Mesenchymal stem cell (in vitro differentiated cells and primary cell): ENCODE measurements at regions not wholly inside any gene's neighbourhood (a gene's known extent, or its start where the extent isn't known, plus 50 kb on each side); places are given as distances from the start of the nearest gene placed in this dataset.

Source experiments
- DNase-seq: peaks from one replicate; pipeline ENCODE4 v3.0.0-alpha.2; 2013
- H2AFZ ChIP-seq: one replicate; pipeline ENCODE4 v1.6.1; 2013; ENCODE audit warnings: low read depth, mild to moderate bottlenecking, control low read depth, inconsistent platforms, low read length, moderate library complexity
- H2AK5ac ChIP-seq: 2 replicates; pipeline ENCODE4 v1.6.1; 2013; ENCODE audit warnings: low read length, moderate library complexity, mild to moderate bottlenecking, inconsistent platforms; ENCODE audit not compliant: severe bottlenecking
- H2BK120ac ChIP-seq: one replicate; pipeline ENCODE4 v1.6.1; 2013; ENCODE audit warnings: low read depth, mild to moderate bottlenecking, inconsistent platforms, low read length, moderate library complexity
- H2BK12ac ChIP-seq, 2 experiments: one replicate each; pipeline ENCODE4 v1.6.1; 2013; ENCODE audit warnings: inconsistent platforms in 2 of 2, low read length in 2 of 2, mild to moderate bottlenecking in 2 of 2, moderate library complexity in 2 of 2, control low read depth in 1 of 2
- H2BK15ac ChIP-seq: one replicate; pipeline ENCODE4 v1.6.1; 2013; ENCODE audit warnings: mild to moderate bottlenecking, low read depth, inconsistent platforms; ENCODE audit not compliant: poor library complexity, severe bottlenecking
- H2BK5ac ChIP-seq: 2 replicates; pipeline ENCODE4 v1.6.1; 2013; ENCODE audit warnings: low read depth, mild to moderate bottlenecking, low read length, control low read depth, inconsistent platforms; ENCODE audit not compliant: poor library complexity, severe bottlenecking
- H3K14ac ChIP-seq, 2 experiments: one replicate each; pipeline ENCODE4 v1.6.1; 2013; ENCODE audit warnings: inconsistent platforms in 2 of 2, low read length in 2 of 2, control low read depth in 1 of 2, mild to moderate bottlenecking in 1 of 2, moderate library complexity in 1 of 2
- H3K18ac ChIP-seq, 2 experiments: one replicate each; pipeline ENCODE4 v1.6.1; 2013; ENCODE audit warnings: inconsistent platforms in 2 of 2, low read length in 2 of 2, control low read depth in 1 of 2, low read depth in 1 of 2, mild to moderate bottlenecking in 1 of 2
- H3K23ac ChIP-seq, 2 experiments: one replicate each; pipeline ENCODE4 v1.6.1; 2013; ENCODE audit warnings: inconsistent platforms in 2 of 2, low read length in 2 of 2, mild to moderate bottlenecking in 2 of 2, moderate library complexity in 2 of 2, control low read depth in 1 of 2
- H3K27ac ChIP-seq: 2 replicates; pipeline ENCODE4 v1.5.1; 2013; ENCODE audit warnings: mild to moderate bottlenecking, moderate library complexity, low read length, control low read depth, inconsistent platforms; ENCODE audit not compliant: poor library complexity, severe bottlenecking
- H3K27me3 ChIP-seq, 2 experiments: 2 replicates each; pipeline versions ENCODE4 v1.6.1 to v1.7.0; 2013; ENCODE audit warnings: low read length in 2 of 2, mild to moderate bottlenecking in 2 of 2, moderate library complexity in 2 of 2, control low read depth in 1 of 2, inconsistent platforms in 1 of 2; ENCODE audit not compliant: control insufficient read depth in 1 of 2, insufficient read depth in 1 of 2
- H3K36me3 ChIP-seq, 2 experiments: 2 replicates each; pipeline versions ENCODE4 v1.6.1 to v1.7.0; 2013; ENCODE audit warnings: low read length in 2 of 2, control low read depth in 1 of 2, inconsistent platforms in 1 of 2, low read depth in 1 of 2, mild to moderate bottlenecking in 1 of 2; ENCODE audit not compliant: insufficient read depth in 2 of 2, control insufficient read depth in 1 of 2
- H3K4ac ChIP-seq, 2 experiments: one replicate each; pipeline ENCODE4 v1.6.1; 2013; ENCODE audit warnings: inconsistent platforms in 2 of 2, low read length in 2 of 2, mild to moderate bottlenecking in 2 of 2, moderate library complexity in 2 of 2, control low read depth in 1 of 2, low read depth in 1 of 2
- H3K4me1 ChIP-seq: 2 replicates; pipeline ENCODE4 v1.6.1; 2013; ENCODE audit warnings: low read depth, low read length, control low read depth; ENCODE audit not compliant: control insufficient read depth, insufficient read depth
- H3K4me2 ChIP-seq: 2 replicates; pipeline ENCODE4 v1.6.1; 2013; ENCODE audit warnings: low read length, mild to moderate bottlenecking, inconsistent platforms; ENCODE audit not compliant: poor library complexity, severe bottlenecking
- H3K4me3 ChIP-seq, 2 experiments: 2 replicates each; pipeline versions ENCODE4 v1.5.1 to v1.7.0; 2013; ENCODE audit warnings: low read length in 2 of 2, mild to moderate bottlenecking in 2 of 2, control low read depth in 1 of 2, low read depth in 1 of 2; ENCODE audit not compliant: insufficient read depth in 1 of 2
- H3K79me1 ChIP-seq: replicated peaks from 2 replicates; pipeline ENCODE4 v1.6.1; 2013; ENCODE audit warnings: mild to moderate bottlenecking, control low read depth, low read length, inconsistent platforms; ENCODE audit not compliant: poor library complexity, severe bottlenecking
- H3K9ac ChIP-seq: 2 replicates; pipeline ENCODE4 v1.7.0; 2013; ENCODE audit warnings: mild to moderate bottlenecking, low read length, moderate library complexity
- H3K9me3 ChIP-seq: 2 replicates; pipeline ENCODE4 v1.7.0; 2013; ENCODE audit warnings: mild to moderate bottlenecking, low read length; ENCODE audit not compliant: control insufficient read depth
- H4K8ac ChIP-seq: one replicate; pipeline ENCODE4 v1.6.1; 2013; ENCODE audit warnings: inconsistent platforms, mild to moderate bottlenecking, low read length, moderate library complexity
- H4K91ac ChIP-seq: one replicate; pipeline ENCODE4 v1.6.1; 2013; ENCODE audit warnings: mild to moderate bottlenecking, low read length, inconsistent platforms
- WGBS: methylation state at CpG from one replicate; pipeline ENCODE4 v1.1.7; 2013; ENCODE audit warnings: mixed read lengths; 5-methylcytosine and 5-hydroxymethylcytosine counted together

DNA sequence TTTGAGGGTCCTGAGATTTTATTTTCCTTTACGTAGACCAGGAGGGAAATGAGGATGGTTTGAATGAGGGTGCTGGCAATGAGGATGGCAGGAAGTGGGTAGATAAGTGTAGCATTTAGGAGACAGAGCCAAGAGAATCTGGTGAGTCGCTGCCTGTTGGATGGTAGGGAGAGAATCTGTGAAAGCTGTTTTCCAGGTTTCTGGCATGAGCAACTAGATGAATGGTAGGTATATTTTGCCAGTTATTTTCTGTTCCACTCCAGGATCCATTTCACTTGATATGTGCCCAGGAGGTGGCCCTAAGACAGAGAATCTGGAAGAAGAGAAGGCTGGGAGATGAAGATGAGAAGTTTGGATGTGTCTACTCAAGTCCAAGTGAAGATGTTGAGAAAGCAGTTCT is 63.3 kb upstream of the VIPR2 start:
- H3K23ac ChIP-seq, result no peak overlapping the region
- no peak overlapping the region for H3K18ac ChIP-seq
- no peaks in the 10 kb centered on the region for H3K4me1 ChIP-seq
- H4K91ac ChIP-seq, result no peak overlapping the region
- H3K4me2 ChIP-seq, result no peak overlapping the region
- no peak overlapping the region for H2BK5ac ChIP-seq
- DNase-seq, result no peak
- H3K9me3 ChIP-seq, result no peaks in the 10 kb centered on the region
- H2BK15ac ChIP-seq, result no peak overlapping the region
- no peak overlapping the region for H3K9ac ChIP-seq
- H2AFZ ChIP-seq, result no peak overlapping the region
- no peaks in the 10 kb centered on the region for H3K79me1 ChIP-seq
- H3K14ac ChIP-seq, result no peak overlapping the region
- H3K27me3 ChIP-seq, result no peaks in the 10 kb centered on the region
- H2BK12ac ChIP-seq, result no peak overlapping the region
- H4K8ac ChIP-seq, result no peak overlapping the region
- H2BK120ac ChIP-seq, result no peak overlapping the region
- no peak overlapping the region for H3K4me3 ChIP-seq
- H2AK5ac ChIP-seq, result no peak overlapping the region
- H3K36me3 ChIP-seq, result no peaks in the 10 kb centered on the region
- H3K27ac ChIP-seq, result no peak overlapping the region
- WGBS, result 70% methylated on average over 2 of the region's 2 CpGs
- H3K4ac ChIP-seq, result no peak overlapping the region

GRCh38 chr7:159207393-159207792 is 62.7 kb upstream of the VIPR2 start:
- no peak overlapping the region for H3K14ac ChIP-seq
- no peak for DNase-seq
- WGBS, result 54% methylated on average over 5 of the region's 5 CpGs
- no peak overlapping the region for H3K18ac ChIP-seq
- H2BK5ac ChIP-seq, result no peak overlapping the region
- no peak overlapping the region for H3K4me2 ChIP-seq
- H3K79me1 ChIP-seq, result no peaks in the 10 kb centered on the region
- no peak overlapping the region for H3K23ac ChIP-seq
- H2AFZ ChIP-seq, result no peak overlapping the region
- no peak overlapping the region for H4K91ac ChIP-seq
- no peak overlapping the region for H3K4me3 ChIP-seq
- H2BK120ac ChIP-seq, result no peak overlapping the region
- H3K36me3 ChIP-seq, result no peaks in the 10 kb centered on the region
- no peak overlapping the region for H3K27ac ChIP-seq
- H4K8ac ChIP-seq, result no peak overlapping the region
- no peaks in the 10 kb centered on the region for H3K27me3 ChIP-seq
- no peak overlapping the region for H3K9ac ChIP-seq
- no peaks in the 10 kb centered on the region for H3K4me1 ChIP-seq
- no peak overlapping the region for H2BK12ac ChIP-seq
- no peak overlapping the region for H2BK15ac ChIP-seq
- H3K9me3 ChIP-seq, result no peaks in the 10 kb centered on the region
- no peak overlapping the region for H3K4ac ChIP-seq
- H2AK5ac ChIP-seq, result no peak overlapping the region

DNA sequence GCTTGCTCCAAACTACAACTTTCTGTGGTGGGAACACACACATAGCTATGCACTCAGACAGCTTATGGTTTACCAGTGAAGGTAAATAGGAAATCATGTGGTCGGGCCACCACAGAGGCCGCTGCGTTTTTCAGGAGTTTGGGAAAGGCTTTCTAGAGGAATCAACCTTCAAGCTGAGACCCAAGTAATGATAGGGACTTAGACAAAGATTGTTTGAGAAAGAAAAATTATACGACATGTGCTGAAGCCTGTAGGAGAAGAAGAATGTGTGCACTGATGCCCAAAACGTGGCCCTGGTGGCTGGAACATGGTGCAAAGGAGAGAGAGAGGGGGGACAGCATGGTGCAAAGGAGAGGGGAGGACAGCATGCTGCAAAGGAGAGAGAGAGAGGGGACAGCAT is 61.2 kb upstream of the VIPR2 start:
- no peak overlapping the region for H2BK5ac ChIP-seq

DNA sequence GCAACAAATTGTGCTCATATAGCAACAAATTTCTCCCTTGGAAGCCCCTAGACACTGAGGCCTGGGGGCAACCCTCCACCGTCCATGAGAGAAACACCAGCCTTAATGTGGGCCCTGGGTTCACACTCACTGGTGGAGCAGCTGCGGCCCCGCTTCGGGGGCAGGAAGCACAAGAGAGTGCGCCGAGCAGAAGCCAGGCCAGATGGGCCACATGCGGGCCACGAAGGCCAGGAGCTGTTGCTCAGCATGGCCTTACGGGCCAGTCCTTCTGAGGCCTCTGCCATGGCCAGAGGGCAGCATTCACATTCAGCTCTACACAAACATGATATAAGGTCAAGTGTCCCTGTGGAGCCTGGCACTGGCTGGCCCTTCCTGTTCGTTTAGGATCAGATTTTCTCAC is 60.0 kb upstream of the VIPR2 start:
- no peak overlapping the region for H2BK120ac ChIP-seq
- 84% methylated on average over 10 of the region's 10 CpGs for WGBS
- no peak overlapping the region for H3K18ac ChIP-seq
- H2BK15ac ChIP-seq, result no peak overlapping the region
- no peak for DNase-seq
- H3K4ac ChIP-seq, result no peak overlapping the region
- H2BK12ac ChIP-seq, result no peak overlapping the region
- H3K14ac ChIP-seq, result no peak overlapping the region
- no peak overlapping the region for H2AFZ ChIP-seq
- no peaks in the 10 kb centered on the region for H3K79me1 ChIP-seq
- H2BK5ac ChIP-seq, result no peak overlapping the region
- no peak overlapping the region for H3K23ac ChIP-seq
- H2AK5ac ChIP-seq, result no peak overlapping the region
- no peak overlapping the region for H3K4me2 ChIP-seq
- no peaks in the 10 kb centered on the region for H3K27me3 ChIP-seq
- no peak overlapping the region for H4K91ac ChIP-seq
- H3K27ac ChIP-seq, result no peak overlapping the region
- H3K36me3 ChIP-seq, result no peaks in the 10 kb centered on the region
- H3K4me3 ChIP-seq, result no peak overlapping the region
- H3K9ac ChIP-seq, result no peak overlapping the region
- no peaks in the 10 kb centered on the region for H3K9me3 ChIP-seq
- no peak overlapping the region for H4K8ac ChIP-seq
- H3K4me1 ChIP-seq, result no peaks in the 10 kb centered on the region

More for the DNA sequence above, 61.2 kb upstream of the VIPR2 start:
- 60% methylated on average over 5 of the region's 5 CpGs for WGBS
- no peaks in the 10 kb centered on the region for H3K9me3 ChIP-seq
- H3K27me3 ChIP-seq, result no peaks in the 10 kb centered on the region
- H3K18ac ChIP-seq, result no peak overlapping the region
- H3K4ac ChIP-seq, result no peak overlapping the region
- H3K23ac ChIP-seq, result no peak overlapping the region
- H2AK5ac ChIP-seq, result no peak overlapping the region
- H2BK12ac ChIP-seq, result no peak overlapping the region
- H3K4me1 ChIP-seq, result no peaks in the 10 kb centered on the region
- no peak overlapping the region for H3K14ac ChIP-seq
- no peak overlapping the region for H2BK120ac ChIP-seq
- H3K4me3 ChIP-seq, result no peak overlapping the region
- H3K4me2 ChIP-seq, result no peak overlapping the region
- no peak overlapping the region for H2AFZ ChIP-seq
- no peak overlapping the region for H4K8ac ChIP-seq
- no peak overlapping the region for H3K9ac ChIP-seq
- H3K36me3 ChIP-seq, result no peaks in the 10 kb centered on the region
- no peak for DNase-seq
- H4K91ac ChIP-seq, result no peak overlapping the region
- H2BK15ac ChIP-seq, result no peak overlapping the region
- no peak overlapping the region for H3K27ac ChIP-seq
- H3K79me1 ChIP-seq, result no peaks in the 10 kb centered on the region
